HUES64 (cell line): ENCODE measurements at regions not wholly inside any gene's neighbourhood (a gene's known extent, or its start where the extent isn't known, plus 50 kb on each side); places are given as distances from the start of the nearest gene placed in this dataset.
"Not testable (repeated sequence)": the region's sequence is repeated elsewhere in the genome, so short reads cannot be mapped to it uniquely, and the experiment has no call there.

ENCODE experiments used
- H3K27ac ChIP-seq: 2 replicates; pipeline ENCODE4 v1.7.0; 2013; ENCODE audit warnings: low read depth, low read length, inconsistent platforms
- H3K27me3 ChIP-seq: 2 replicates; pipeline ENCODE4 v1.6.1; 2013; ENCODE audit warnings: mild to moderate bottlenecking, low read length; ENCODE audit not compliant: insufficient read depth
- H3K36me3 ChIP-seq: 2 replicates; pipeline ENCODE4 v1.6.1; 2013; ENCODE audit warnings: mild to moderate bottlenecking, low read length; ENCODE audit not compliant: insufficient read depth
- H3K4me1 ChIP-seq: 2 replicates; pipeline ENCODE4 v1.6.1; 2013; ENCODE audit warnings: mild to moderate bottlenecking, low read length, moderate library complexity; ENCODE audit not compliant: insufficient read depth
- H3K4me3 ChIP-seq: 2 replicates; pipeline ENCODE4 v1.5.1; 2013; ENCODE audit warnings: mild to moderate bottlenecking, low read length, moderate library complexity
- H3K9ac ChIP-seq: 2 replicates; pipeline ENCODE4 v1.6.1; 2013; ENCODE audit warnings: mild to moderate bottlenecking, low read depth, low read length
- H3K9me3 ChIP-seq: 2 replicates; pipeline ENCODE4 v1.6.1; 2013; ENCODE audit warnings: low read depth, low read length; ENCODE audit not compliant: insufficient read depth
- WGBS: fragments of 150-250, 120-280 bp; methylation state at CpG from one replicate; pipeline ENCODE4 v1.1.7; 2013; ENCODE audit warnings: missing lambda C conversion rate; 5-methylcytosine and 5-hydroxymethylcytosine counted together

DNA sequence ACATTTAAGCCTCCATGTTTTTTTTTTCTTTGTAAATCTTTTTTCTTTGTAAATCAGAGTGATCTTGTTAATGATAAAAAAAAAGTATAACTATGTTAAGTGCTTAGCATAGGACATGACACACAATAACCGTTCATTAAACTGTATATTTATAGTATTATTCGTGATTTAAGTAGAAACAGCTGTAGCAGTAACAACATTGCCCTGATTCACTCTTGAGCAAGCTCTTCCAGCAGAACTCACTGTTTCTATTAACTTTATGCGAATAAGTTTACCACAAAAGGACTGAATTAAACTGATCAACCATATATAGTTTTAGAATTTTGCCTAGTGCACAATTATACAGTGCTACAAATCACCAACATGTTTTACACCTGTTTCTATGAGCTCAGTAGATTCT is 1338.0 kb upstream of the EYS start:
- Histone ChIP-seq H3K9me3 (no peaks in the 10 kb centered on the region), H3K27ac (no peak overlapping the region), H3K36me3 (no peaks in the 10 kb centered on the region), H3K9ac (no peak overlapping the region), H3K4me3 (no peak overlapping the region), H3K4me1 (no peaks in the 10 kb centered on the region), H3K27me3 (no peaks in the 10 kb centered on the region)
- 92% methylated on average over 1 of the region's 3 CpGs for WGBS

DNA sequence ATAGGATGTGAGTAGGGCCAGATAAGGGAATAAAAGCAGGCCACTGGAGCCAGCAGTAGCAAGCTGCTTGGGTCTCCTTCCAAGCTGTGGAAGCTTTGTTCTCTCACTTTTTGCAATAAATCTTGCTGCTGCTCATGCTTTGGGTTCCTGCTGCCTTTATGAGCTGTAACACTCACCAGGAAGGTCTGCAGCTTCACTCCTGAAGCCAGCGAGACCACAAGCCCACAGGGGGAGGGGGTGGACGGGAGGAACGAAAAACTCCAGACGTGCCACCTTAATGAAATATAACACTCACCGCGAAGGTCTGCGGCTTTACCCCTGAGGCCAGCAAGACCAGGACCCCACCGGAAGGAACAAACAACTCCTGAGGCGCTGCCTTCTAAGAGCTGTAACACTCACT is 1324.4 kb upstream of the EYS start:
- 97% methylated on average over 9 of the region's 9 CpGs for WGBS
- Histone ChIP-seq H3K27me3 (no peaks in the 10 kb centered on the region), H3K9me3 (no peaks in the 10 kb centered on the region), H3K4me1 (no peaks in the 10 kb centered on the region), H3K36me3 (no peaks in the 10 kb centered on the region), H3K27ac (no peak overlapping the region), H3K4me3 (no peak overlapping the region), H3K9ac (no peak overlapping the region)

DNA sequence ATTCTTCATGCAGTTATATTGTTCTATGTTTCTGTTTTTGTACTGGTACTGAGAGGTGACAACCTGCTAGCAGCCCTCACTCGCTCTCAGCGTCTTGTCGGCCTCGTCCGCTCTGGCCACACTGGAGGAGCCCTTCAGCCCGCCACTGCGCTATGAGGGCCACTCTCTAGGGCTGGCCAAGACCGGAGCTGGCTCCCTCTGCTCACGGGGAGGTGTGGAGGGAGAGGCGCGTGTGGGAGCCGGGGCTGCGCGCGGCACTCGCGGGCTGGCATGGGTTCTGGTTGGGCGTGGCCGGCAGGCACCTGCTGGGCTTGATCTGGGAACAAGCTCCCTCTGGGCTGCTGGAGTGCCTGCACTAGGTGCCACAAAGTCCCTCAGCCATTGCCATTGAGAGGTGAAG is 1323.8 kb upstream of the EYS start:
- Histone ChIP-seq H3K4me3 (no peak overlapping the region), H3K27me3 (no peaks in the 10 kb centered on the region), H3K4me1 (no peaks in the 10 kb centered on the region), H3K36me3 (no peaks in the 10 kb centered on the region), H3K27ac (no peak overlapping the region), H3K9me3 (no peaks in the 10 kb centered on the region), H3K9ac (no peak overlapping the region)
- 96% methylated on average over 19 of the region's 19 CpGs for WGBS

DNA sequence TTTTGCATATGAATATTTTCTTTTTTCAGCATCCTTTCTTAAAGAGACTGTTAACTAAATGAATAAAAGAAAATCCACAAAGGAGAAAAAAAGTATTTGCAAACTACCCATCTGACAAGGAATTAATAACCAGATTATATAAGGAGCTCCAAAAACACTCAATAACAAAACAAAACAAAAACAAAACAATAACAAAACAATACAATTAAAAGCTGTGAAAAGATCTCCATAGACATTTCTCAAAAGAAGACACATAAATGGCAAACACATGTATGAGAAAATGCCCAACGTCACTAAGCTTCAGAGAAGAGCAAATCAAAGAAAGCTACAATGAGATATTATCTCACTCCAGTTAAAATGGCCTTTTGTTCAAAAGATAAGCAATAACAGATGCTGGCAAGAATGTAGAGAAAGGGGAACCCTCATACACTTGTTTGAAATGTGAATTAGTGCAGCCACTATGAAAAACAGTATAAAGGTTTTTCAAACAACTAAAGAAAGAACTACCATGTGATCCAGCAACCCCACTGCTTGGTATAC is 1310.0 kb upstream of the EYS start:
- no peaks in the 10 kb centered on the region for H3K27me3 ChIP-seq
- WGBS: 89% methylated on average over 1 of the region's 1 CpG
- H3K4me3 ChIP-seq: no peak overlapping the region
- no peaks in the 10 kb centered on the region for H3K9me3 ChIP-seq
- no peaks in the 10 kb centered on the region for H3K36me3 ChIP-seq
- H3K4me1 ChIP-seq: no peaks in the 10 kb centered on the region
- no peak overlapping the region for H3K27ac ChIP-seq
- no peak overlapping the region for H3K9ac ChIP-seq

DNA sequence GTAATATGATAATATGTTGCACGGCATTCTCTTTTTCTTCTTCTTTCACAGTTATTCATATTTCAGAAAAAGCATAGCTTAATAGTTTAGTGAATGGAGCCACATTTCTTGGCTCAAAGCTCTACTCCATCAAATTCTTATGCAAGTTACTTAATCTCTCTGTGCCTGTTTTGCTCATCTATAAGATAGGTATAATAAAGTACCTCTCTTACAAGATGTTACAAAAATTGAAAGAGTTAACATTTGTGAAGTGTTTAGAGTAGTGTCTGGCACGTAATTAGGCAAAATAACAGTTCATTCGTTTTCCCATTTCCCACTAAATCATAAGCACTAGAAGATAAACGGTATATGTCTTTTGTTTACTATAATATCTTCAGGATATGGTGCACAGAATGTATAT is 1304.4 kb upstream of the EYS start:
- Histone ChIP-seq H3K36me3 (no peaks in the 10 kb centered on the region), H3K4me1 (no peaks in the 10 kb centered on the region), H3K4me3 (no peak overlapping the region), H3K9me3 (no peaks in the 10 kb centered on the region), H3K9ac (no peak overlapping the region), H3K27me3 (no peaks in the 10 kb centered on the region), H3K27ac (no peak overlapping the region)
- no CpG with 5 or more reads among the region's 4 CpGs for WGBS

DNA sequence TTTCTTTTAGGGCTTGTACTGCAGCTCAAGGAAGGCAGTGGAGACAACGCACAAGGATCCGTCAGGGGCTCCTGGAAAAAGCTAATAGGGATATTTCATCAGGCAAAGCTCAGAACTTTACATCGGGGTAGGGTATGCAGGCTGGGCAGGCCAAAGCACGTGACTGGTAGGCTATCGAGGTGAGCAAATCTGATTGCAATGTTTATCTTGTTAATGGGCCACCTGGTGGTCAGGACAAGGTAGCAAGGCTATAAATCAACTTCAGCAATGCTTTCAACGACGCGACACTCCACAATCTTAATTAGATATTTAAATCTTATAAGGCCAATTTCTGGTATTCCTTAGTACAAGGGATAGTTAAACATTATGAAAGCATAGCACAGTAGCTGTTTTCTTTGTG is 1302.8 kb upstream of the EYS start:
- H3K4me1 ChIP-seq: no peaks in the 10 kb centered on the region
- no peak overlapping the region for H3K9ac ChIP-seq
- 59% methylated on average over 5 of the region's 8 CpGs for WGBS
- H3K27ac ChIP-seq: no peak overlapping the region
- no peaks in the 10 kb centered on the region for H3K27me3 ChIP-seq
- H3K36me3 ChIP-seq: no peaks in the 10 kb centered on the region
- no peak overlapping the region for H3K4me3 ChIP-seq
- H3K9me3 ChIP-seq: no peaks in the 10 kb centered on the region

DNA sequence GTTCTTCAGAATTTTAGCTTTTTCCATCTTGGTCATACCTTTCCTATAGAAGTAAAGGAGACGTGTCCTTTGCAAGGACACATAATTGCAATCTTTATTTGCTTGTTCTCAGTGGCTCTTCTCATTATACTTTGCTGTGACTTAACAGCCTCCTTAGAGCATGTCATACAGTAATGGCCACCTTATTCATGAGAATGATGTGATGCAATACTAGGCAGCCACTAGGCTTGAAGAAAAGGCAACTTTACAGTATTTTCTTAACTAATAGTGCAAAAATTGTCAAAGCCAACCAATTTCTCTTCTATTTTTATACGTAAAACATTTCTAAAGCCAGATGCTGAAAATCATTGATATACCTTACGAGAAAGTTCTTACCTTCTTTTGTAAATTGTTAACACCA is 1296.8 kb upstream of the EYS start:
- 97% methylated on average over 3 of the region's 3 CpGs for WGBS
- Histone ChIP-seq H3K36me3 (no peaks in the 10 kb centered on the region), H3K4me1 (no peaks in the 10 kb centered on the region)

DNA sequence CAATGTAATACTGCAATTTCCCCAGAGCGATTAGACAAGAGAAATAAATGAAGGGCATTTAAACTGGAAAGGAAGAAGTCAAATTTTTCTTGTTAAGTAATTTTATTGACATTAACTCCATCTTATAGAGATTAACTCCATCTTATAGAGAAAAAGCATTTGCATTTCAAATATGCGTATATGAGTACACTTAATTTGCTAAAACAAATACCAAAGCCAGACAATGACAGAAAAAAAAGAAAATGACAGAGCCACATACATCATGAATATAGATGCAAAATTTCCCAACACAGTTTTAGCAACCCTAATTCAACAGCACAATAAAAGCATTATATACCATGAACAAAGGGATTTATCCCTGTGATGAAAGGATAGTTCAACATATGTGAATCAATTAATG is 1293.1 kb upstream of the EYS start:
- Histone ChIP-seq H3K4me1 (no peaks in the 10 kb centered on the region), H3K27me3 (no peaks in the 10 kb centered on the region), H3K9me3 (no peaks in the 10 kb centered on the region), H3K4me3 (no peak overlapping the region), H3K36me3 (no peaks in the 10 kb centered on the region), H3K27ac (no peak overlapping the region), H3K9ac (no peak overlapping the region)
- 100% methylated on average over 1 of the region's 2 CpGs for WGBS

More for the DNA sequence above, 1296.8 kb upstream of the EYS start:
- Histone ChIP-seq H3K4me3 (no peak overlapping the region), H3K9me3 (no peaks in the 10 kb centered on the region), H3K27ac (no peak overlapping the region), H3K9ac (no peak overlapping the region), H3K27me3 (no peaks in the 10 kb centered on the region)

DNA sequence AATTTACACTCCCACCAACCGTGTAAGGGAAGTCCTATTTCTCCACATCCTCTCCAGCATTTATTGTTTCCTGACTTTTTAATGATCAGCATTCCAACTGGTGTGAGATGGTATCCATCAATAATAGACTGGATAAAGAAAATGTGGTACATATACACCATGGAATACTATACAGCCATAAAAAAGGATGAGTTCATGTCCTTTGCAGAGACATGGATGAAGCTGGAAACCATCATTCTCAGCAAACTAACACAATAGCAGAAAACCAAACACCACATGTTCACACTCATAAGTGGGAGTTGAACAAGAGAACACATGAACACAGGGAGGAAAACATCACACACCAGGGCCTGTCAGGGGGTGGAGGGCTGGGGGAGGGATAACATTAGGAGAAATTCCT is 1290.6 kb upstream of the EYS start:
- H3K9me3 ChIP-seq, H3K4me3 ChIP-seq, H3K27ac ChIP-seq, H3K27me3 ChIP-seq, H3K36me3 ChIP-seq, H3K9ac ChIP-seq, H3K4me1 ChIP-seq: not testable (repeated sequence)
- 95% methylated on average over 1 of the region's 1 CpG for WGBS

DNA sequence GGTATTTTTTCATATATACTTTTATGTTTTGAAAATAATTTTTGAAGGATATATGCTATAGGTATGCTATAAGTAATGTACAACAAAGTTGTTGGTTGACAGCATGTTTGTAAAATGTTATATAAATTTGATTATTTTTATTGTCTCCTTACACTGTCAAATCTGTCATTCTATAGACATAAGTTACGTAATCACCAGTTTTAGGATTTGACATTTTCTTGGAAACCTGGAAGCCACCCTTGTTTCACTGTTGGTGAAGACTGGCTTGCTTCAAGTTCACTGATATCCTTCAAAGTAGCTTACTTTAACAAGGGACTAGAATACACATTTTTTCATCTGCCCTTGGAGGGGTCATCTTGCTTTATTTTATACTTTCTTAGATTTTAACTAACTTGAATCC is 1288.6 kb upstream of the EYS start:
- H3K9ac ChIP-seq: no peak overlapping the region
- WGBS: 88% methylated on average over 1 of the region's 1 CpG
- H3K4me3 ChIP-seq: no peak overlapping the region
- H3K9me3 ChIP-seq: peaks cover 4% of the 10 kb centered on the region; the same call in 1 of the 2 replicates
- H3K27me3 ChIP-seq: no peaks in the 10 kb centered on the region
- no peak overlapping the region for H3K27ac ChIP-seq
- no peaks in the 10 kb centered on the region for H3K36me3 ChIP-seq
- no peaks in the 10 kb centered on the region for H3K4me1 ChIP-seq

DNA sequence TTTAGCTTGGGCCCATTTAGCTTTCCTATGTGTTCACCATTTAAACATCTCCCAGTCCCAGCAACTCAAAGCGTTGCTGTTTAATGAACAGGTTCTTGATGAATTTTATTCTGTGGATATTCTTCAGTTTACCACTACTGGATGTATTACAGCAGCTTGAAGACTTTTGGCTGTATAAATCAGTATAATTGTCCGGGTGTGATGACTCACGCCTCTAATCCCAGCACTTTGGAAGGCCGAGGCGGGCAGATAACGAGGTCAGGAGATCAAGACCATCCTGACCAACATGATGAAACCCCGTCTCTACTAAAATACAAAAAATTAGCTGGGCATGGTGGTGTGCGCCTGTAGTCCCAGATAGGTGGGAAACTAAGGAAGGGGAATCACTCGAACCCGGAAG is 1286.7 kb upstream of the EYS start:
- H3K27me3 ChIP-seq, H3K4me3 ChIP-seq, H3K4me1 ChIP-seq, H3K36me3 ChIP-seq, H3K27ac ChIP-seq, H3K9me3 ChIP-seq, H3K9ac ChIP-seq: not testable (repeated sequence)
- WGBS: 94% methylated on average over 10 of the region's 10 CpGs

DNA sequence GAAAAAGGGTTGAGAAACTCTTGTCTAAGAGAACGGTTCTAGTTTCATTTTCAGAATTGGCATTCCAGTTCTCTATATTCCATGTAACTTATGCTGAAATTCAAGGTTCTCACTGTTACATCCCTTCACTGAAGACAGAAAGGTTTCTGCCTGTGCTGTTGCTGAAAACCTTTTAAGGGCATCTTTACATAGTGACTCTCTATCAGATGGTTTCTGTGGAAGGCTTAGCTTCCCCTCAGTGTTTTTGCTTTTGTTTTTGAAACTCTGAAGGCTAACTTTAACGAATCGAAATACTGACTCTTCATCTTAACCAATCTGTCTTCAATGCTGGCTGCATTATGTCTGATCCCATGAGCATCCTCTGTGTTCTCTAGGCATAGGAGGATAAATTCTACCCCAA is 1286.2 kb upstream of the EYS start:
- no peaks in the 10 kb centered on the region for H3K4me1 ChIP-seq
- no peaks in the 10 kb centered on the region for H3K27me3 ChIP-seq
- H3K4me3 ChIP-seq: no peak overlapping the region
- 96% methylated on average over 3 of the region's 3 CpGs for WGBS
- no peaks in the 10 kb centered on the region for H3K36me3 ChIP-seq
- H3K9ac ChIP-seq: no peak overlapping the region
- H3K27ac ChIP-seq: no peak overlapping the region
- peaks cover 8% of the 10 kb centered on the region; the same call in 1 of the 2 replicates for H3K9me3 ChIP-seq
